K562 (cell line): ENCODE measurements at regions not wholly inside any gene's neighbourhood (a gene's known extent, or its start where the extent isn't known, plus 50 kb on each side); places are given as distances from the start of the nearest gene placed in this dataset.

Experiments
- ATAC-seq: fragments of 200-7000 bp; cut with Tn5 transposase; 3 replicates; pipeline ENCODE4 v1.9.1; 2020; ENCODE audit warnings: moderate library complexity
- BruUV-seq: library from RNA; stranded (reverse); fragments of 400-500 nt; replicated peaks from 2 replicates; lab custom pipeline; 2021; lab: Mats Ljungman, UMichigan
- CTCF ChIA-PET: fragments of 300-600 bp; formaldehyde crosslinking; extraction: SDS; loops from one replicate; lab custom pipeline; 2021; ENCODE audit warnings: low intra/inter-chr PET ratio; lab: Yijun Ruan, JAX
- POLR2A ChIA-PET: fragments of 300-600, 350-650 bp; sonication (Branson Sonifier 250); formaldehyde crosslinking; extraction: SDS; loops from one replicate; lab custom pipeline; 2021; ENCODE audit warnings: antibody characterized with exemption, inconsistent platforms; lab: Yijun Ruan, JAX
- DNase-seq, 4 experiments: peaks; one replicate each; pipeline versions ENCODE4 v3.0.0 to v3.0.0-alpha.2; 2011 to 2018; ENCODE audit warnings: low spot score in 3 of 4, mixed read lengths in 3 of 4; ENCODE audit errors: extremely low read depth in 1 of 4
- FAIRE-seq: peaks from 2 replicates; lab custom pipeline; 2011; peaks lifted over from hg19 to GRCh38; lab: Jason Lieb, UNC
- H2AFZ ChIP-seq: 2 replicates; pipeline ENCODE4 v1.6.0; 2011; ENCODE audit warnings: low read depth, low read length, control low read depth, inconsistent platforms
- H3K27ac ChIP-seq: fragments of 200-600 bp; 3 replicates; pipeline ENCODE4 v1.8.0; 2011; ENCODE audit warnings: low read depth, mild to moderate bottlenecking, control low read depth, inconsistent platforms, low read length, moderate library complexity, mixed read lengths; ENCODE audit errors: extremely low read depth
- H3K27me3 ChIP-seq, 2 experiments: fragments of 300-600 bp in 1 of 2; 2 replicates in 1 of 2; 3 replicates in 1 of 2; pipeline versions ENCODE4 v1.6.0 to v1.8.0; 2011; ENCODE audit warnings: inconsistent platforms in 2 of 2, low read length in 2 of 2, mild to moderate bottlenecking in 1 of 2, mixed read lengths in 1 of 2, moderate library complexity in 1 of 2; ENCODE audit not compliant: control insufficient read depth in 2 of 2, insufficient read depth in 2 of 2
- H3K36me3 ChIP-seq: fragments of 300-600 bp; 3 replicates; pipeline ENCODE4 v1.8.0; 2011; ENCODE audit warnings: mild to moderate bottlenecking, low read length, inconsistent platforms; ENCODE audit not compliant: control insufficient read depth, insufficient read depth
- H3K4me1 ChIP-seq, 2 experiments: fragments of 200-600 bp in 1 of 2; replicated peaks in 1 of 2; 2 replicates in 1 of 2; 3 replicates in 1 of 2; pipeline versions ENCODE4 v1.5.1 to v1.8.0; 2011; ENCODE audit warnings: inconsistent platforms in 2 of 2, low read length in 2 of 2, mild to moderate bottlenecking in 1 of 2, mixed read lengths in 1 of 2, moderate library complexity in 1 of 2; ENCODE audit not compliant: control insufficient read depth in 2 of 2, insufficient read depth in 2 of 2
- H3K4me2 ChIP-seq: 2 replicates; pipeline ENCODE4 v1.6.1; 2011; ENCODE audit warnings: low read length, control low read depth, inconsistent platforms, mixed read lengths; ENCODE audit not compliant: insufficient read depth
- H3K4me3 ChIP-seq: fragments of 200-600 bp; sonication (generic), shearing (Covaris generic); 2 replicates; pipeline ENCODE4 v1.5.1; 2016; ENCODE audit warnings: control low read depth, inconsistent platforms
- H3K79me2 ChIP-seq: fragments of 200-600 bp; 3 replicates; pipeline ENCODE4 v1.8.0; 2011; ENCODE audit warnings: low read length, inconsistent platforms; ENCODE audit not compliant: control insufficient read depth, insufficient read depth
- H3K9ac ChIP-seq, 2 experiments: 2 replicates each; pipeline versions ENCODE4 v1.6.0 to v1.6.1; 2011; ENCODE audit warnings: low read depth in 2 of 2, low read length in 2 of 2, control low read depth in 1 of 2, inconsistent platforms in 1 of 2, mild to moderate bottlenecking in 1 of 2, mixed read lengths in 1 of 2; ENCODE audit not compliant: insufficient read depth in 1 of 2
- H3K9me1 ChIP-seq: one replicate; pipeline ENCODE4 v1.6.0; 2011; ENCODE audit warnings: inconsistent platforms, mild to moderate bottlenecking, low read length, moderate library complexity; ENCODE audit not compliant: control insufficient read depth, insufficient read depth
- H3K9me3 ChIP-seq: replicated peaks from 2 replicates; pipeline ENCODE4 v1.5.1; 2011; ENCODE audit warnings: low read depth, low read length, inconsistent platforms; ENCODE audit not compliant: control insufficient read depth, insufficient read depth
- H4K20me1 ChIP-seq: replicated peaks from 2 replicates; pipeline ENCODE4 v1.6.1; 2011; ENCODE audit warnings: low read length, inconsistent platforms, mixed read lengths; ENCODE audit not compliant: control insufficient read depth, insufficient read depth
- DMBX1 ChIP-seq: fragments of 250-450 bp; sonication (Bioruptor Pico); IDR thresholded peaks from 2 replicates; pipeline ENCODE4 v1.8.0; 2022; ENCODE audit warnings: inconsistent platforms, mild to moderate bottlenecking, moderate library complexity, borderline replicate concordance
- JUNB ChIP-seq: fragments of 450-650 bp; formaldehyde crosslinking; conservative IDR thresholded peaks from 2 replicates; pipeline ENCODE4 v1.4.0; 2020; ENCODE audit warnings: mild to moderate bottlenecking
- NFATC3 ChIP-seq: fragments of 450-650 bp; IDR thresholded peaks from 2 replicates; pipeline ENCODE4 v1.6.1; 2017; ENCODE audit warnings: mild to moderate bottlenecking
- NFIC ChIP-seq: fragments of 450-650 bp; IDR thresholded peaks from 2 replicates; pipeline ENCODE4 v1.6.1; 2017; ENCODE audit warnings: mild to moderate bottlenecking, inconsistent platforms
- PYGO2 ChIP-seq: fragments of 450-650 bp; IDR thresholded peaks from 2 replicates; pipeline ENCODE4 v1.6.1; 2016; ENCODE audit warnings: mild to moderate bottlenecking, missing genetic modification characterization, moderate library complexity, missing compliant biosample characterization
- SMAD2 ChIP-seq: fragments of 150-350 bp; IDR thresholded peaks from 2 replicates; pipeline ENCODE4 v1.6.1; 2014; ENCODE audit warnings: low read depth, mild to moderate bottlenecking, low read length
- ZFP1 ChIP-seq: fragments of 450-650 bp; formaldehyde crosslinking; IDR thresholded peaks from 2 replicates; pipeline ENCODE4 v1.4.0; 2020; ENCODE audit warnings: mild to moderate bottlenecking, mixed read lengths
- ZNF263 ChIP-seq: sonication (generic); formaldehyde crosslinking; IDR thresholded peaks from 2 replicates; pipeline ENCODE4 v1.8.0; 2022; ENCODE audit warnings: mild to moderate bottlenecking, missing genetic modification reagents, borderline replicate concordance
- ZNF311 ChIP-seq: fragments of 250-450 bp; sonication (Bioruptor Pico); IDR thresholded peaks from 2 replicates; pipeline ENCODE4 v1.4.0; 2020; ENCODE audit warnings: mild to moderate bottlenecking, moderate library complexity
- ZNF583 ChIP-seq: fragments of 250-450 bp; sonication (Bioruptor Pico); IDR thresholded peaks from 2 replicates; pipeline ENCODE4 v1.4.0; 2020
- WGBS: fragments of 100-300 bp; shearing (Covaris generic); methylation state at CpG from one replicate; pipeline ENCODE4 v1.1.6; 2016; ENCODE audit warnings: low coverage, mixed read lengths; ENCODE audit not compliant: insufficient coverage; ENCODE audit errors: missing lambda C conversion rate; 5-methylcytosine and 5-hydroxymethylcytosine counted together
- in situ Hi-C: fragments of 300-500 bp; cut with MboI; formaldehyde crosslinking; loops from 4 replicates; pipeline ENCODE4 v1.15.0; 2018; ENCODE audit warnings: inconsistent platforms, mixed read lengths
- intact Hi-C: fragments of 100-400 bp; cut with micrococcal nuclease; formaldehyde crosslinking; loops from 2 replicates; pipeline ENCODE4 v1.14.2; 2022
- TF ChIP-seq, protein P1 (sequence below): fragments of 250-450 bp; sonication (Bioruptor Pico); IDR thresholded peaks from 2 replicates; pipeline ENCODE4 v1.5.0; 2020; ENCODE audit warnings: mild to moderate bottlenecking, borderline replicate concordance
- TF ChIP-seq, protein P2 (sequence below): fragments of 250-450 bp; sonication (Bioruptor Pico); IDR thresholded peaks from 2 replicates; pipeline ENCODE4 v1.5.0; 2021; ENCODE audit warnings: mild to moderate bottlenecking, moderate library complexity
- TF ChIP-seq, protein P3 (sequence below): sonication (generic); formaldehyde crosslinking; IDR thresholded peaks from 2 replicates; pipeline ENCODE4 v1.8.1; 2023; ENCODE audit warnings: mild to moderate bottlenecking, missing genetic modification reagents
- TF ChIP-seq, protein P4 (sequence below): fragments of 450-650 bp; formaldehyde crosslinking; conservative IDR thresholded peaks from 2 replicates; pipeline ENCODE4 v1.4.0; 2022; ENCODE audit warnings: mild to moderate bottlenecking, missing genetic modification characterization

DNA sequence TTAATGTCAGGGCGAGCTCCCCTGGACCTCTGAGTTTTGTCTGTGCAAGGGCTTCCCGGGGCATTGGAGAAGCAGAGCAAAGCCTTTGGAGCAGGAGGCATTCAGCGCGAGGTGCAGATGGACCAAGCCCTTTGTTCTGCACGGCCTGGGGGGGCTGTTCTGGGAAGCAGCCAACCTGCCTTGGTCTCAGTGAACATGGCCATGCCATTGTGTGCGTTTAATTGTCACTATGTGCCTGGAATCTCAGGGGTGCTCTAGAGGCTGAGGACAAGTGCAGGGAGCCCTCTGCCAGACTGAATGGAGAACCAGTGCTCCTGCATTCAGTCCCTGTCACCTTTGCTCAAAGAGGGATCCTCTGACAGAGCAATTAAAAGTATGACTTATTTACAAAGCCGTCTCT is 329.4 kb downstream of the IRX1 start (continued):
- TF ChIP-seq ZFP1 (CRISPR knock-in tag) (no peak), NFIC (no peak), NFATC3 (no peak), ZNF311 (CRISPR knock-in tag) (no peak), ZNF583 (CRISPR knock-in tag) (no peak), ZNF263 (CRISPR knock-in tag) (no peak), PYGO2 (tag) (no peak)
- TF ChIP-seq, protein P1, sequence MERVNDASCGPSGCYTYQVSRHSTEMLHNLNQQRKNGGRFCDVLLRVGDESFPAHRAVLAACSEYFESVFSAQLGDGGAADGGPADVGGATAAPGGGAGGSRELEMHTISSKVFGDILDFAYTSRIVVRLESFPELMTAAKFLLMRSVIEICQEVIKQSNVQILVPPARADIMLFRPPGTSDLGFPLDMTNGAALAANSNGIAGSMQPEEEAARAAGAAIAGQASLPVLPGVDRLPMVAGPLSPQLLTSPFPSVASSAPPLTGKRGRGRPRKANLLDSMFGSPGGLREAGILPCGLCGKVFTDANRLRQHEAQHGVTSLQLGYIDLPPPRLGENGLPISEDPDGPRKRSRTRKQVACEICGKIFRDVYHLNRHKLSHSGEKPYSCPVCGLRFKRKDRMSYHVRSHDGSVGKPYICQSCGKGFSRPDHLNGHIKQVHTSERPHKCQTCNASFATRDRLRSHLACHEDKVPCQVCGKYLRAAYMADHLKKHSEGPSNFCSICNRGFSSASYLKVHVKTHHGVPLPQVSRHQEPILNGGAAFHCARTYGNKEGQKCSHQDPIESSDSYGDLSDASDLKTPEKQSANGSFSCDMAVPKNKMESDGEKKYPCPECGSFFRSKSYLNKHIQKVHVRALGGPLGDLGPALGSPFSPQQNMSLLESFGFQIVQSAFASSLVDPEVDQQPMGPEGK, result no peak

DNA sequence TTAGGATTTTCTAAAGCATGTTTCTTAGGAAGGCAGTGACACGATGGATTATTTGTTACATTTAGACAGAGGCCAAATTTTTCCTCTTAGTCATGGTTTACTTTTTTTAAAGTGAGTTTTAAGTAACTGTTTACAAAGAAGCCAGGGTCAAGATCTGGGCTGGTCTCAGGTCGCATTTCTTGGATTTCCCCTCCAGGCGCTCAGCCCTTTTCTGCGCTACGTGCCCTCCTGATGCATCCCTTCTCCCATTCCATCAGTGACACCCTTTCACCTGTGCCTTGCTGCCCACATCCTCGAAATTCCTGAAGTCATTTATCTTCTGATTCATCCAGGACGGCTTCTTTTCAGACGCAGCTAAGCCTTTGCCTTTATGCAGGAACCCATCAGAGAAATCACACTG is 330.3 kb downstream of the IRX1 start:
- FAIRE-seq, result no peak
- H3K27ac ChIP-seq, result no peak overlapping the region
- H3K4me3 ChIP-seq, result no peak overlapping the region
- H3K4me1 ChIP-seq, result no peaks in the 10 kb centered on the region
- H3K9ac ChIP-seq, result no peak overlapping the region
- no peaks in the 10 kb centered on the region for H3K27me3 ChIP-seq
- BruUV-seq, result no TSS peak
- DNase-seq, result no peak
- H2AFZ ChIP-seq, result no peak overlapping the region
- H3K9me1 ChIP-seq, result no peaks in the 10 kb centered on the region
- 1% methylated on average over 8 of the region's 8 CpGs for WGBS
- H4K20me1 ChIP-seq, result no peaks in the 10 kb centered on the region
- CTCF ChIA-PET, result no interaction called here
- no peaks in the 10 kb centered on the region for H3K36me3 ChIP-seq
- H3K79me2 ChIP-seq, result no peaks in the 10 kb centered on the region
- ATAC-seq, result no peak
- POLR2A ChIA-PET, result no interaction called here
- in situ Hi-C loops, result no loop called here
- intact Hi-C loops, result no loop called here
- H3K9me3 ChIP-seq, result no peaks in the 10 kb centered on the region
- no peak overlapping the region for H3K4me2 ChIP-seq
- TF ChIP-seq SMAD2 (no peak), JUNB (no peak), DMBX1 (CRISPR knock-in tag) (no peak)
- TF ChIP-seq, protein P2, sequence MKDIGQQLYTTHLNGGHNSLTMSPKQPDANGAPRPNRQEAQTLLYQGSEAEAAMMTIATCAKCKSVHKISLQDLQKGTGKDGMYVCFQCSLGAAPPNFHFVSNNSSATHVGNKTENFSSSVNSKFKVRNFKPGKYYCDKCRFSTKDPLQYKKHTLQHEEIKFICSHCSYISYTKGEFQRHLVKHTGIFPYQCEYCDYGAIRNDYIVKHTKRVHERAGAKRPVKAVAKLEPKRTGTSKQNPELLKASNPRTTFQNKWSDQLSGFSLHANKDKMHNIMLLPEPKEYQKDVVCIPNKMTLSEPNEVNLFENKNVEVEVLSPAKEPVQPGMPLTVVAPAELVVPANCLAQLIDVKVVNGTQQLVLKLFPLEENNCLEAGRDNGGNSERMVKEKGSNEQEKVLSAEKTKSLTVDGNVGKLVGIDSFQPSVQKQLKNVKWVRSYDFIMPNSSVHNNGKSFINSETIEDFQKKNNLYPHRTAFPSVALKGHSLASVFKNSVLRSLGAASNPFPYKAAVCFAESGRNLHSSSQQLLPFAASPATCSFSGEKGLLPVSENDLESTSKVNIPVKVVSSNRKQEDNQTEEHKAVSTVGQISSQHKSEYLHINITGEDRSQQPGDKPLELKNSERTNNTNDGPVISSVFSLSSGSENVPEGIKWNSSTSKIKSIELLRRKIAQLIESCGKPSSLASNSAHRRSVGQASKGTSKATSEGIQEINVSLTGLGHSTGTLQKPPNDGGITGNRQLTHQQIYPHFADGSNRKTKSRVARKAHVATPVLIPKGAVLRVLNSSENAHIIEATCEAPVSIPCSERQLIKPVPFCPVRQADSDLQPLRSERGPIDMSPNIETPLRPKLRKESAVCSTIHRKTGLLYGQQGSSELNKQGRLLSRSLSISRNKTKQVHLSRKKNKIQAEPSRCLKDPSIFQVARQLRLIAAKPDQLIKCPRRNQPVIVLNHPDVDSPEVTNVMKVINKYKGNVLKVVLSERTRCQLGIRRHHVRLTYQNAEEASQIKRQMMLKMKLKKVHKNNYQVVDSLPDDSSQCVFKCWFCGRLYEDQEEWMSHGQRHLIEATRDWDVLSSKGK (CRISPR knock-in tag), result no peak
- TF ChIP-seq, protein P3, sequence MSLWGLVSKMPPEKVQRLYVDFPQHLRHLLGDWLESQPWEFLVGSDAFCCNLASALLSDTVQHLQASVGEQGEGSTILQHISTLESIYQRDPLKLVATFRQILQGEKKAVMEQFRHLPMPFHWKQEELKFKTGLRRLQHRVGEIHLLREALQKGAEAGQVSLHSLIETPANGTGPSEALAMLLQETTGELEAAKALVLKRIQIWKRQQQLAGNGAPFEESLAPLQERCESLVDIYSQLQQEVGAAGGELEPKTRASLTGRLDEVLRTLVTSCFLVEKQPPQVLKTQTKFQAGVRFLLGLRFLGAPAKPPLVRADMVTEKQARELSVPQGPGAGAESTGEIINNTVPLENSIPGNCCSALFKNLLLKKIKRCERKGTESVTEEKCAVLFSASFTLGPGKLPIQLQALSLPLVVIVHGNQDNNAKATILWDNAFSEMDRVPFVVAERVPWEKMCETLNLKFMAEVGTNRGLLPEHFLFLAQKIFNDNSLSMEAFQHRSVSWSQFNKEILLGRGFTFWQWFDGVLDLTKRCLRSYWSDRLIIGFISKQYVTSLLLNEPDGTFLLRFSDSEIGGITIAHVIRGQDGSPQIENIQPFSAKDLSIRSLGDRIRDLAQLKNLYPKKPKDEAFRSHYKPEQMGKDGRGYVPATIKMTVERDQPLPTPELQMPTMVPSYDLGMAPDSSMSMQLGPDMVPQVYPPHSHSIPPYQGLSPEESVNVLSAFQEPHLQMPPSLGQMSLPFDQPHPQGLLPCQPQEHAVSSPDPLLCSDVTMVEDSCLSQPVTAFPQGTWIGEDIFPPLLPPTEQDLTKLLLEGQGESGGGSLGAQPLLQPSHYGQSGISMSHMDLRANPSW, result no peak
- TF ChIP-seq, protein P4, sequence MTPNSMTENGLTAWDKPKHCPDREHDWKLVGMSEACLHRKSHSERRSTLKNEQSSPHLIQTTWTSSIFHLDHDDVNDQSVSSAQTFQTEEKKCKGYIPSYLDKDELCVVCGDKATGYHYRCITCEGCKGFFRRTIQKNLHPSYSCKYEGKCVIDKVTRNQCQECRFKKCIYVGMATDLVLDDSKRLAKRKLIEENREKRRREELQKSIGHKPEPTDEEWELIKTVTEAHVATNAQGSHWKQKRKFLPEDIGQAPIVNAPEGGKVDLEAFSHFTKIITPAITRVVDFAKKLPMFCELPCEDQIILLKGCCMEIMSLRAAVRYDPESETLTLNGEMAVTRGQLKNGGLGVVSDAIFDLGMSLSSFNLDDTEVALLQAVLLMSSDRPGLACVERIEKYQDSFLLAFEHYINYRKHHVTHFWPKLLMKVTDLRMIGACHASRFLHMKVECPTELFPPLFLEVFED (CRISPR knock-in tag), result no peak
